IMR-90 (cell line): ENCODE measurements at regions not wholly inside any gene's neighbourhood (a gene's known extent, or its start where the extent isn't known, plus 50 kb on each side); places are given as distances from the start of the nearest gene placed in this dataset.

Source experiments
- ATAC-seq: fragments of 200-7000 bp; cut with Tn5 transposase; 2 replicates; pipeline ENCODE4 v1.9.1; 2020; ENCODE audit warnings: low read depth, mild to moderate bottlenecking, moderate library complexity
- BruUV-seq: library from RNA; stranded (reverse); fragments of 400-500 nt; replicated peaks from 2 replicates; lab custom pipeline; 2021; lab: Mats Ljungman, UMichigan
- CTCF ChIA-PET: fragments of 300-600 bp; formaldehyde crosslinking; extraction: SDS; loops from one replicate; lab custom pipeline; 2021; ENCODE audit warnings: antibody characterized with exemption; lab: Yijun Ruan, JAX
- POLR2A ChIA-PET: fragments of 300-600 bp; sonication (Branson Sonifier 250); formaldehyde crosslinking; loops from one replicate; lab custom pipeline; 2022; ENCODE audit warnings: antibody characterized with exemption; ENCODE audit not compliant: unreplicated experiment; lab: Charles Lee
- DNase-seq: peaks from one replicate; pipeline ENCODE4 v3.0.0; 2013
- H2AFZ ChIP-seq: replicated peaks from 2 replicates; pipeline ENCODE3; 2013; ENCODE audit warnings: low read length, mild to moderate bottlenecking; ENCODE audit not compliant: poor library complexity
- H2AK5ac ChIP-seq: 2 replicates; pipeline ENCODE4 v1.6.1; 2013; ENCODE audit warnings: low read depth, low read length, inconsistent platforms
- H2AK9ac ChIP-seq: replicated peaks from 2 replicates; pipeline ENCODE3; 2013; ENCODE audit warnings: mild to moderate bottlenecking, low read depth, low read length, moderate library complexity; ENCODE audit not compliant: poor library complexity
- H2BK120ac ChIP-seq: 2 replicates; pipeline ENCODE4 v1.6.1; 2013; ENCODE audit warnings: low read depth, low read length, inconsistent platforms
- H2BK15ac ChIP-seq: 3 replicates; pipeline ENCODE4 v1.6.1; 2013; ENCODE audit warnings: low read depth, low read length, inconsistent platforms
- H2BK20ac ChIP-seq: 2 replicates; pipeline ENCODE4 v1.6.1; 2013; ENCODE audit warnings: low read depth, mild to moderate bottlenecking, inconsistent platforms, low read length, moderate library complexity
- H2BK5ac ChIP-seq: 2 replicates; pipeline ENCODE4 v1.6.1; 2013; ENCODE audit warnings: mild to moderate bottlenecking, low read depth, low read length, inconsistent platforms; ENCODE audit not compliant: poor library complexity, severe bottlenecking
- H3K14ac ChIP-seq: replicated peaks from 2 replicates; pipeline ENCODE4 v1.6.1; 2013; ENCODE audit warnings: low read depth, low read length, inconsistent platforms
- H3K18ac ChIP-seq: 2 replicates; pipeline ENCODE4 v1.6.1; 2013; ENCODE audit warnings: low read depth, low read length, control low read depth
- H3K23ac ChIP-seq: 2 replicates; pipeline ENCODE4 v1.6.1; 2013; ENCODE audit warnings: low read depth, low read length, inconsistent platforms
- H3K27ac ChIP-seq: 2 replicates; pipeline ENCODE4 v1.5.1; 2013; ENCODE audit warnings: mild to moderate bottlenecking, control low read depth, low read length; ENCODE audit not compliant: insufficient read depth
- H3K27me3 ChIP-seq: 2 replicates; pipeline ENCODE4 v1.6.1; 2013; ENCODE audit warnings: low read length; ENCODE audit not compliant: control insufficient read depth, insufficient read depth
- H3K36me3 ChIP-seq: 2 replicates; pipeline ENCODE4 v1.6.1; 2013; ENCODE audit warnings: low read length, mixed read lengths; ENCODE audit not compliant: control insufficient read depth, insufficient read depth
- H3K4ac ChIP-seq: 2 replicates; pipeline ENCODE4 v1.6.1; 2013; ENCODE audit warnings: low read depth, low read length, inconsistent platforms
- H3K4me1 ChIP-seq: 2 replicates; pipeline ENCODE4 v1.6.1; 2013; ENCODE audit warnings: low read length, mixed read lengths; ENCODE audit not compliant: control insufficient read depth, insufficient read depth
- H3K4me2 ChIP-seq: 2 replicates; pipeline ENCODE4 v1.6.1; 2013; ENCODE audit warnings: low read depth, mild to moderate bottlenecking, control low read depth, low read length, moderate library complexity
- H3K4me3 ChIP-seq: 2 replicates; pipeline ENCODE4 v1.5.1; 2013; ENCODE audit warnings: low read depth, mild to moderate bottlenecking, control low read depth, low read length, moderate library complexity; ENCODE audit not compliant: insufficient read depth
- H3K56ac ChIP-seq: 2 replicates; pipeline ENCODE4 v1.6.1; 2013; ENCODE audit warnings: low read length, inconsistent platforms; ENCODE audit not compliant: insufficient read depth; ENCODE audit errors: extremely low read depth
- H3K79me1 ChIP-seq, 2 experiments: 2 replicates each; pipeline ENCODE4 v1.6.1; 2013; ENCODE audit warnings: low read length in 2 of 2, inconsistent platforms in 1 of 2, low read depth in 1 of 2
- H3K9ac ChIP-seq: 2 replicates; pipeline ENCODE4 v1.6.1; 2013; ENCODE audit warnings: low read depth, low read length, control low read depth
- H3K9me1 ChIP-seq: 2 replicates; pipeline ENCODE4 v1.6.1; 2013; ENCODE audit warnings: low read length, inconsistent platforms; ENCODE audit not compliant: insufficient read depth
- H3K9me3 ChIP-seq: 2 replicates; pipeline ENCODE4 v1.6.1; 2013; ENCODE audit warnings: low read length; ENCODE audit not compliant: control insufficient read depth, insufficient read depth
- H4K20me1 ChIP-seq: 2 replicates; pipeline ENCODE4 v1.6.1; 2013; ENCODE audit warnings: low read length, inconsistent platforms; ENCODE audit not compliant: insufficient read depth
- H4K5ac ChIP-seq: 2 replicates; pipeline ENCODE4 v1.6.1; 2013; ENCODE audit warnings: mild to moderate bottlenecking, low read depth, low read length, control low read depth
- H4K8ac ChIP-seq, 2 experiments: 2 replicates each; pipeline ENCODE4 v1.6.1; 2013; ENCODE audit warnings: low read depth in 2 of 2, low read length in 2 of 2, control low read depth in 1 of 2, inconsistent platforms in 1 of 2
- H4K91ac ChIP-seq: 2 replicates; pipeline ENCODE4 v1.6.1; 2013; ENCODE audit warnings: low read depth, low read length, inconsistent platforms; ENCODE audit not compliant: insufficient read depth
- BHLHE40 ChIP-seq: fragments of 150-350 bp; IDR thresholded peaks from 2 replicates; pipeline ENCODE4 v1.6.1; 2016; ENCODE audit warnings: mild to moderate bottlenecking, low read depth, low read length
- MAFK ChIP-seq: IDR thresholded peaks from 2 replicates; pipeline ENCODE4 v1.6.1; 2012; ENCODE audit warnings: low read depth, low read length, improper control_type of control experiment
- MXI1 ChIP-seq: IDR thresholded peaks from 2 replicates; pipeline ENCODE4 v1.6.1; 2012; ENCODE audit warnings: low read depth, mild to moderate bottlenecking, low read length, moderate library complexity, borderline replicate concordance
- RCOR1 ChIP-seq: IDR thresholded peaks from 2 replicates; pipeline ENCODE4 v1.6.1; 2012; ENCODE audit warnings: mild to moderate bottlenecking, low read length, improper control_type of control experiment; ENCODE audit not compliant: insufficient replicate concordance
- WGBS, 2 experiments: methylation state at CpG; one replicate each; pipeline versions ENCODE4 v1.1.5 to v1.1.7; 2013; ENCODE audit warnings: missing lambda C conversion rate in 2 of 2; ENCODE audit not compliant: insufficient read length in 1 of 2; ENCODE audit errors: extremely low coverage in 2 of 2; 5-methylcytosine and 5-hydroxymethylcytosine counted together
- dilution Hi-C: fragments of 300-500 bp; cut with HindIII; formaldehyde crosslinking; loops from one replicate; pipeline ENCODE4 v1.14.3; 2018; ENCODE audit warnings: low sequenced_read_pairs; ENCODE audit not compliant: unreplicated experiment
- in situ Hi-C: fragments of 300-500 bp; cut with MboI; formaldehyde crosslinking; loops from 3 replicates; pipeline ENCODE4 v1.14.3; 2019; ENCODE audit warnings: low sequenced_read_pairs, inconsistent platforms, mixed read lengths
- intact Hi-C: fragments of 100-400 bp; cut with micrococcal nuclease; formaldehyde crosslinking; loops from 2 replicates; pipeline ENCODE4 v1.10.0; 2022

DNA sequence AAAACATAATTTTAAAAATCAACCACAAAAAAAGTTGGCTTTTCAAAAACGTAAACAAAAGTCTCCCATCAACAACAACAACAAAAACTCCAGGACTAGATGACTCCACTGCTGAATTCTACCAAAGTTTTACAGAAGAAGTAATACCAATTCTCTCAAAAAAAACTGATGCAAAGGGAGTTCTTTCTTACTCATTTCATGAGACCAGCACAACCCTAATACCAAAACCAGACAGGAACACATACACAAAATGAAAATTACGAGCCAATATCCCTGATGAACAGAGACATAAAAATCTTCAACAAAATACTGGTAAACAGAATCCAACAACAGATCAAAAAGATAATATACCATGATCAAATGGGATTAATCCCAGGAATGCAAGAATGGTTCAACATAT is 147.3 kb downstream of the BTG1 start:
- no CpG with 5 or more reads among the region's 2 CpGs for WGBS, 2 experiments
- Histone ChIP-seq H2AFZ (no peak overlapping the region), H3K14ac (no peak overlapping the region), H3K79me1 (no peaks in the 10 kb centered on the region), H3K23ac (no peak overlapping the region), H3K27me3 (no peaks in the 10 kb centered on the region), H2AK5ac (no peak overlapping the region), H3K18ac (no peak overlapping the region), H3K56ac (no peak overlapping the region), H2BK120ac (no peak overlapping the region), H3K27ac (no peak overlapping the region), H3K9me3 (no peaks in the 10 kb centered on the region), H2BK15ac (no peak overlapping the region), H2BK5ac (no peak overlapping the region), H4K5ac (no peak overlapping the region), H2BK20ac (no peak overlapping the region), H4K91ac (no peak overlapping the region), H3K9ac (no peak overlapping the region), H2AK9ac (no peak overlapping the region), H3K4me3 (no peak overlapping the region), H3K4me2 (no peak overlapping the region), H4K8ac (no peak overlapping the region), H3K4me1 (peaks cover 4% of the 10 kb centered on the region), H3K4ac (no peak overlapping the region), H4K20me1 (no peaks in the 10 kb centered on the region), H3K9me1 (no peaks in the 10 kb centered on the region), H3K36me3 (no peaks in the 10 kb centered on the region)
- no TSS peak for BruUV-seq
- dilution Hi-C loops (no loop called here), intact Hi-C loops (no loop called here), in situ Hi-C loops (no loop called here)
- TF ChIP-seq BHLHE40 (no peak), MAFK (no peak), MXI1 (no peak), RCOR1 (no peak)
- POLR2A ChIA-PET, result no interaction called here
- ATAC-seq, result no peak
- no peak for DNase-seq
- CTCF ChIA-PET, result interaction anchor here (0.7 kb wide), 1 partner anchor 81 kb away, joined by 3 read pairs; no protein-coding TSS in a partner anchor
